Tibial nerve (tissue), 4 donors: ENCODE measurements at regions not wholly inside any gene's neighbourhood (a gene's known extent, or its start where the extent isn't known, plus 50 kb on each side); places are given as distances from the start of the nearest gene placed in this dataset.

Experiments used
- CTCF ChIP-seq, 5 experiments: fragments of 200-600 bp in 3 of 5; fragments of 450-650 bp in 2 of 5; sonication (generic) in 3 of 5; IDR thresholded peaks; one replicate each; pipeline ENCODE4 v1.5.1; 2016 to 2019; ENCODE audit warnings: antibody characterized with exemption in 5 of 5, mild to moderate bottlenecking in 3 of 5, moderate library complexity in 2 of 5
- EP300 ChIP-seq, 2 donors: sonication (generic); formaldehyde crosslinking; IDR thresholded peaks; one replicate each; pipeline ENCODE4 v1.6.1; 2017; ENCODE audit warnings: antibody characterized with exemption in 2 of 2, mild to moderate bottlenecking in 1 of 2
- POLR2A ChIP-seq, 2 donors: fragments of 450-650 bp; IDR thresholded peaks; one replicate each; pipeline ENCODE4 v1.6.1; 2017; ENCODE audit warnings: antibody characterized with exemption in 2 of 2, mild to moderate bottlenecking in 2 of 2, moderate library complexity in 2 of 2

GRCh38 chr1:57798543-57798942 is 374.7 kb upstream of the DAB1 start:
- TF ChIP-seq CTCF (IDR thresholded peaks at IDR 0.05) (no peak), POLR2A (IDR thresholded peaks at IDR 0.05) (no peak), EP300 (IDR thresholded peaks at IDR 0.05) (no peak)
